GM12875 (cell line): ENCODE measurements at regions not wholly inside any gene's neighbourhood (a gene's known extent, or its start where the extent isn't known, plus 50 kb on each side); places are given as distances from the start of the nearest gene placed in this dataset.

Experiments
- H3K4me3 ChIP-seq: one replicate; pipeline ENCODE4 v1.5.1; 2011; ENCODE audit warnings: low read depth, low read length, control low read depth
- CTCF ChIP-seq: IDR thresholded peaks from 2 replicates; pipeline ENCODE4 v1.5.1; 2011; ENCODE audit warnings: low read depth, mild to moderate bottlenecking, control low read depth, inconsistent platforms, low read length, moderate library complexity, borderline replicate concordance; ENCODE audit not compliant: insufficient read depth

- TF ChIP-seq CTCF, result no peak
- H3K4me3 ChIP-seq, result no peak overlapping the region
Measured at GRCh38 chr2:150011161-150011730, 423.7 kb upstream of the MMADHC start.

- no peak overlapping the region for H3K4me3 ChIP-seq
- TF ChIP-seq CTCF, result no peak
Measured at GRCh38 chr2:150008901-150009300, 421.3 kb upstream of the MMADHC start.

- TF ChIP-seq CTCF, result no peak
- no peak overlapping the region for H3K4me3 ChIP-seq
Measured at GRCh38 chr2:150007815-150008430, 420.3 kb upstream of the MMADHC start.

- no peak for TF ChIP-seq CTCF
- no peak overlapping the region for H3K4me3 ChIP-seq
Measured at GRCh38 chr2:150006591-150006990, 419.0 kb upstream of the MMADHC start.

DNA sequence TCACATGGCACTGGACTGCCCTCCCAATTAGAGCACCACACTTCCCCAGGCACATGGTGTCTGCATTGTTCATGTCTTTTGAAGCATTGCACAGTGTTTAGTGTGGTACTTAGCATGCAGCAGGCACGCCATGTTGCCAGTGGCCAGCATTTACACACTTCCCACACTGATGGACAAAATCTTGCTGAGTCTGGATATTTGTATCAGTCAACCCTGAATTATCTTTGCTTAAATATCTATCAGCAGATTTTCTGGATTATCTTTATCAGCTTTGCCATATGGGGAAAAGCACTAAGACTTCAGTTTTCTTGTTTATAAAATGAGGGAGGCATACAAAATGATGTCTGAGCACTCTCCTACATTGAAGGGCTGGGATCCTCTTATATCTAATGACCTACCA lies 416.0 kb upstream of the MMADHC start:
- H3K4me3 ChIP-seq, result no peak overlapping the region
- TF ChIP-seq CTCF, result no peak

- no peak for TF ChIP-seq CTCF
- no peak overlapping the region for H3K4me3 ChIP-seq
Measured at GRCh38 chr2:150001788-150002187, 414.2 kb upstream of the MMADHC start.

- no peak for TF ChIP-seq CTCF
- H3K4me3 ChIP-seq, result no peak overlapping the region
Measured at GRCh38 chr2:149996901-149997300, 409.3 kb upstream of the MMADHC start.
